Testis (tissue), 2 donors: ENCODE measurements at regions not wholly inside any gene's neighbourhood (a gene's known extent, or its start where the extent isn't known, plus 50 kb on each side); places are given as distances from the start of the nearest gene placed in this dataset.

Experiments
- DNase-seq: peaks from one replicate; pipeline ENCODE4 v3.0.0-alpha.2; 2019
- H3K27ac ChIP-seq, 2 donors: fragments of 200-600 bp; sonication (generic); one replicate each; pipeline ENCODE4 v1.5.1; 2019
- H3K27me3 ChIP-seq: fragments of 200-600 bp; sonication (generic); one replicate; pipeline ENCODE4 v1.5.1; 2019
- H3K36me3 ChIP-seq: fragments of 200-600 bp; sonication (generic); one replicate; pipeline ENCODE4 v1.5.1; 2017; ENCODE audit warnings: low read depth; ENCODE audit errors: missing control alignments
- H3K4me1 ChIP-seq: fragments of 200-600 bp; sonication (generic); one replicate; pipeline ENCODE4 v1.5.1; 2019
- H3K4me3 ChIP-seq, 2 donors: fragments of 200-600 bp; sonication (generic); one replicate each; pipeline ENCODE4 v1.5.1; 2017 to 2019
- H3K9me3 ChIP-seq: fragments of 200-600 bp; sonication (generic); one replicate; pipeline ENCODE4 v1.5.1; 2017
- CTCF ChIP-seq, 3 experiments: fragments of 450-650 bp in 2 of 3; fragments of 200-600 bp in 1 of 3; sonication (generic) in 1 of 3; IDR thresholded peaks; one replicate each; pipeline ENCODE4 v1.5.1; 2016 to 2019; ENCODE audit warnings: antibody characterized with exemption in 3 of 3, mild to moderate bottlenecking in 2 of 3, moderate library complexity in 1 of 3
- POLR2A ChIP-seq: fragments of 450-650 bp; IDR thresholded peaks from one replicate; pipeline ENCODE4 v1.6.1; 2017; ENCODE audit warnings: antibody characterized with exemption, mild to moderate bottlenecking, moderate library complexity
- WGBS, 2 donors: methylation state at CpG; one replicate each; pipeline ENCODE4 v1.1.5; 2018; 5-methylcytosine and 5-hydroxymethylcytosine counted together
- intact Hi-C: fragments of 100-400 bp; cut with DNase I; formaldehyde crosslinking; loops from one replicate; pipeline ENCODE4 v1.15.1; 2023; ENCODE audit warnings: low total_unique reads

GRCh38 chr14:40248671-40249070 lies 816.4 kb upstream of the FBXO33 start:
- TF ChIP-seq CTCF (IDR thresholded peaks at IDR 0.05) (no peak), POLR2A (no peak)
- 26 to 30% methylated on average over 1 of the region's 1 CpG for WGBS, 2 donors
- H3K27me3 ChIP-seq: no peaks in the 10 kb centered on the region
- H3K27ac ChIP-seq: no peak overlapping the region
- no peak for DNase-seq
- no peaks in the 10 kb centered on the region for H3K36me3 ChIP-seq
- H3K9me3 ChIP-seq: no peaks in the 10 kb centered on the region
- intact Hi-C loops: no loop called here
- H3K4me1 ChIP-seq: no peaks in the 10 kb centered on the region
- no peak overlapping the region for H3K4me3 ChIP-seq

- H3K27me3 ChIP-seq: no peaks in the 10 kb centered on the region
- no peaks in the 10 kb centered on the region for H3K36me3 ChIP-seq
- H3K27ac ChIP-seq: no peak overlapping the region
- no peak for TF ChIP-seq POLR2A
- TF ChIP-seq CTCF (IDR thresholded peaks at IDR 0.05): no peak
- H3K4me3 ChIP-seq: no peak overlapping the region
- H3K4me1 ChIP-seq: no peaks in the 10 kb centered on the region
- WGBS, 2 donors: 68 to 76% methylated on average over 3 of the region's 3 CpGs
- H3K9me3 ChIP-seq: no peaks in the 10 kb centered on the region
- no peak for DNase-seq
- intact Hi-C loops: no loop called here
Observed at GRCh38 chr14:40240245-40240859, 808.1 kb upstream of the FBXO33 start.

GRCh38 chr14:40232302-40232701 lies 800.1 kb upstream of the FBXO33 start:
- DNase-seq: no peak
- Histone ChIP-seq H3K36me3 (no peaks in the 10 kb centered on the region), H3K27me3 (no peaks in the 10 kb centered on the region), H3K4me3 (no peak overlapping the region), H3K27ac (no peak overlapping the region), H3K9me3 (no peaks in the 10 kb centered on the region), H3K4me1 (no peaks in the 10 kb centered on the region)
- intact Hi-C loops: no loop called here
- TF ChIP-seq CTCF (IDR thresholded peaks at IDR 0.05) (no peak), POLR2A (no peak)
- WGBS, 2 donors: 89 to 90% methylated on average over 2 of the region's 2 CpGs

GRCh38 chr14:40229676-40230075 lies 797.4 kb upstream of the FBXO33 start:
- no peak for DNase-seq
- intact Hi-C loops: no loop called here
- TF ChIP-seq CTCF (IDR thresholded peaks at IDR 0.05) (no peak), POLR2A (no peak)
- Histone ChIP-seq H3K36me3 (no peaks in the 10 kb centered on the region), H3K4me3 (no peak overlapping the region), H3K4me1 (no peaks in the 10 kb centered on the region), H3K27me3 (no peaks in the 10 kb centered on the region), H3K9me3 (no peaks in the 10 kb centered on the region), H3K27ac (no peak overlapping the region)
- 75 to 91% methylated on average over 1 of the region's 1 CpG for WGBS, 2 donors

DNA sequence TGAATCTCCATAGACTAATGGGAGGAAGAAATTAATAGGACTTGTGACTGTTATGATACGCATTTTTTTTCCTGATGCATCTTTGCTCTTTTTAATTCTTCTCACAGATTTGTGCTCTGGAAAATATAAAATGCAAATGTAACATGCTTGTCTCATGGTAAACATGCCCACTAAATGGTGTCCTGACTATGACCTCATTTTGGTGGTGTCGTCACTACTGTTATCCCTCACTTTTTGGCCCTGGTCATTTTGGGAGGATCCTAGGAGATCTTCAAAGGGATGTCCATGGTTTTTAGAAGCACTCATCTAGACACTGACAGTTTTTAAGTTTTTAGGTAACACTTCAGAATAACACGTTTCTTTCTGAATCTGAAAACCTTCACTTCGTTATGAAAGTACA lies 790.8 kb upstream of the FBXO33 start:
- 88 to 91% methylated on average over 4 of the region's 4 CpGs for WGBS, 2 donors

More for the DNA sequence above, 790.8 kb upstream of the FBXO33 start:
- TF ChIP-seq CTCF (IDR thresholded peaks at IDR 0.05) (no peak), POLR2A (no peak)
- DNase-seq: no peak
- Histone ChIP-seq H3K4me3 (no peak overlapping the region), H3K4me1 (no peaks in the 10 kb centered on the region), H3K36me3 (no peaks in the 10 kb centered on the region), H3K9me3 (no peaks in the 10 kb centered on the region), H3K27ac (no peak overlapping the region), H3K27me3 (no peaks in the 10 kb centered on the region)
- intact Hi-C loops: no loop called here
